ENCODE measurements at regions not wholly inside any gene's neighbourhood (a gene's known extent, or its start where the extent isn't known, plus 50 kb on each side); places are given as distances from the start of the nearest gene placed in this dataset.
A peak's percentile ranks its signal among the peaks of the same experiment; 100 is the strongest.
"Not testable (repeated sequence)": the region's sequence is repeated elsewhere in the genome, so short reads cannot be mapped to it uniquely, and the experiment has no call there.

DNA sequence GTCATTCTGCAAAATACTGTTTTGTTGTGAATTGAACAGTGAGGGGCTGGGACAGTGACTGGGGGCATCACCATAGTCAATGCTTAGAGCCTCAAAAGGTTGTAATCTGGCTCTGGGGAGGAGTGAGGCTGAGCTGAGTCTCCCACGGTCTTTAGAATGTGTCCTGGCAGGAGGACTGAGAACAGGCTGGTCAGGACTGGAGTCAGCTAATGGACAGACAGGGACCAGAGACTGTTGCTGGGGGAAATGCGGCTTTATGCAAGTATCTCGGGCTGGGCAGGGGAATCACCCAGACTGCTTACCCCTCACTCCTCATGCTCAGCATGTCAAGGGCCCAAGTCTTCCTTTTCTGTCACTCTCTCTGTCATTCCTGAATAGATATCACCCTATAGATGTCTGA, 346.5 kb downstream of the TYW1 start:
- no peaks in the 10 kb centered on the region for H3K4me1 Mint-ChIP-seq (ENCODE audit: low read depth)
- ATAC-seq (replicated peaks in 1 of 2), result no peak
- no peak overlapping the region for H3K27ac Mint-ChIP-seq
- H3K36me3 Mint-ChIP-seq (ENCODE audit: insufficient read depth in 2 of 2), result peaks cover 0 to 7% of the 10 kb centered on the region in 2 donors
- H3K4me3 Mint-ChIP-seq, result no peak overlapping the region
- H3K27me3 Mint-ChIP-seq (ENCODE audit: low read depth), result no peaks in the 10 kb centered on the region
- peaks cover 0 to 2% of the 10 kb centered on the region in 2 donors for H3K9me3 Mint-ChIP-seq
- DNase-seq, result no peak

- ATAC-seq (replicated peaks in 1 of 2) (no peak), DNase-seq (no peak)
- Mint-ChIP-seq H3K27ac (no peak overlapping the region), H3K9me3 (peaks cover 0 to 2% of the 10 kb centered on the region in 2 donors), H3K36me3 (ENCODE audit: insufficient read depth in 2 of 2) (peaks cover 0 to 7% of the 10 kb centered on the region in 2 donors), H3K27me3 (ENCODE audit: low read depth) (no peaks in the 10 kb centered on the region), H3K4me1 (ENCODE audit: low read depth) (no peaks in the 10 kb centered on the region), H3K4me3 (no peak overlapping the region)
Observed at GRCh38 chr7:67343572-67343971, 346.9 kb downstream of the TYW1 start.

- Mint-ChIP-seq H3K36me3 (ENCODE audit: insufficient read depth in 2 of 2) (peaks cover 0 to 7% of the 10 kb centered on the region in 2 donors), H3K4me3 (no peak overlapping the region), H3K4me1 (ENCODE audit: low read depth) (no peaks in the 10 kb centered on the region), H3K9me3 (peaks cover 0 to 2% of the 10 kb centered on the region in 2 donors), H3K27ac (no peak overlapping the region), H3K27me3 (ENCODE audit: low read depth) (no peaks in the 10 kb centered on the region)
- DNase-seq, result no peak
- ATAC-seq (replicated peaks in 1 of 2), result no peak
Observed at GRCh38 chr7:67344481-67345193, 348.0 kb downstream of the TYW1 start.

GRCh38 chr7:67346126-67346525, 349.5 kb downstream of the TYW1 start:
- peaks cover 0 to 7% of the 10 kb centered on the region in 2 donors for H3K36me3 Mint-ChIP-seq (ENCODE audit: insufficient read depth in 2 of 2)
- no peaks in the 10 kb centered on the region for H3K27me3 Mint-ChIP-seq (ENCODE audit: low read depth)
- ATAC-seq (replicated peaks in 1 of 2) (no peak), DNase-seq (no peak)
- H3K9me3 Mint-ChIP-seq, result peaks cover 0 to 2% of the 10 kb centered on the region in 2 donors
- H3K27ac Mint-ChIP-seq, result no peak overlapping the region
- no peak overlapping the region for H3K4me3 Mint-ChIP-seq
- H3K4me1 Mint-ChIP-seq (ENCODE audit: low read depth), result no peaks in the 10 kb centered on the region

DNA sequence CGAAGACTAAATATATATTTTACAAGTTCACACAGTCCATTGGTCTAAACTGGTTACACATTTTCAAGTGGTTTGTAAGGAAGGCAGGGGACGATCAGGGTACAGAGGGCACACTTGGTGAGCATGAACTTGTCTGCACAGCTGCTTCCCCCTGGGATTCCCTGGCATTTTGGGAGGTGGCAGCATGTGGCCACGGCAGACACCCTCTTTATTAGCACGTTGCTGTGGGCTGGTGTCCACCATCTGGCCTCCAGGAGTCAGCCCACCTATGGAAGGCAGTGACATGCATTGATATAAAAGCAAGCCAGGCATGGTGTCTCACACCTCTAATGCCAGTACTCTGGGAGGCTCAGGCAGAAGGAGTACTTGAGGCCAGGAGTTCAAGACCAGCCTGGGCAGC, 350.2 kb downstream of the TYW1 start:
- Mint-ChIP-seq H3K36me3 (ENCODE audit: insufficient read depth in 2 of 2) (peaks cover 0 to 7% of the 10 kb centered on the region in 2 donors), H3K27ac (no peak overlapping the region), H3K27me3 (ENCODE audit: low read depth) (no peaks in the 10 kb centered on the region), H3K4me1 (ENCODE audit: low read depth) (no peaks in the 10 kb centered on the region), H3K9me3 (peaks cover 0 to 2% of the 10 kb centered on the region in 2 donors), H3K4me3 (no peak overlapping the region)
- DNase-seq, result no peak
- no peak for ATAC-seq (replicated peaks in 1 of 2)

GRCh38 chr7:67348171-67348570, 351.5 kb downstream of the TYW1 start:
- ATAC-seq (replicated peaks in 1 of 2), result no peak
- Mint-ChIP-seq H3K36me3 (ENCODE audit: insufficient read depth in 2 of 2) (peaks cover 0 to 5% of the 10 kb centered on the region in 2 donors), H3K4me1 (ENCODE audit: low read depth) (no peaks in the 10 kb centered on the region), H3K4me3 (no peak overlapping the region), H3K27ac (no peak overlapping the region), H3K9me3 (peaks cover 0 to 2% of the 10 kb centered on the region in 2 donors), H3K27me3 (ENCODE audit: low read depth) (no peaks in the 10 kb centered on the region)
- no peak for DNase-seq

DNA sequence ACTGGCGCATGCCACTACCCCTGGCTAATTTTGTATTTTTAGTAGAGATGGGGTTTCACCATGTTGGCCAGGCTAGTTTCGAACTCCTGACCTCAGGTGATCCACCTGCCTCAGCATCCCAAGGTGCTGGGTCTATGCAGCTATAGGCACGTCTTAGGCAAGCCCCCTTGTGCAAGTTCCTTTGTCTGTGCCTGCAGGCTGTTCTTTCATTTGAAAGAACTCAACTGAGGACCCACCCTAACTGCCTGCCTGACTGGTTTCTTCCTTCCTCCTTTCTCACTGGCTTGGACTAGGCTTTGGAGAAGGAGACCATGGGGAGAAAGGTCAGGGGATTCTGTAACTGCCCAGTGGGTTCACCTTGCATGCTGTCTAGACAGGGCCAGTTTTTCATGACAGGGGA, 361.0 kb downstream of the TYW1 start:
- H3K4me1 Mint-ChIP-seq (ENCODE audit: low read depth), result not testable (repeated sequence)

DNA sequence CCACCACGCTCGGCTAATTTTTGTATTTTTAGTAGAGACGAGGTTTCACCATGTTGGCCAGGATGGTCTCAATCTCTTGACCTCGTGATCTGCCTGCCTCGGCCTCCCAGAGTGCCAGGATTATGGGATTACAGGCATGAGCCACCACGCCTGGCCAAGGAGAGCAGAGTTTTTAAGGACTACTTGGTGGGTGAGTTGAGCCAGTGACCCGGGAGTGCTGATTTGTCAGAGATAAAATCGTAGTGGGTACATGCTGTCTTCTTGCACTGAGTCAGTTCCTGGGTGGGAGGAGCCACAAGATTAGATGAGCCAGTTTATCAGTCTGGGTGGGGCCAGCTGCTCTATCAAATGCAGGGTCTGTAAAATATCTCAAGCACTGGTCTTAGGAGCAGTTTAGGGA, 361.7 kb downstream of the TYW1 start:
- H3K9me3 Mint-ChIP-seq, result not testable (repeated sequence)

More for the DNA sequence above, 361.0 kb downstream of the TYW1 start:
- not testable (repeated sequence) for H3K27me3 Mint-ChIP-seq (ENCODE audit: low read depth); H3K36me3 Mint-ChIP-seq (ENCODE audit: insufficient read depth in 2 of 2); H3K4me3 Mint-ChIP-seq; H3K27ac Mint-ChIP-seq; ATAC-seq (replicated peaks in 1 of 2); DNase-seq; H3K9me3 Mint-ChIP-seq

DNA sequence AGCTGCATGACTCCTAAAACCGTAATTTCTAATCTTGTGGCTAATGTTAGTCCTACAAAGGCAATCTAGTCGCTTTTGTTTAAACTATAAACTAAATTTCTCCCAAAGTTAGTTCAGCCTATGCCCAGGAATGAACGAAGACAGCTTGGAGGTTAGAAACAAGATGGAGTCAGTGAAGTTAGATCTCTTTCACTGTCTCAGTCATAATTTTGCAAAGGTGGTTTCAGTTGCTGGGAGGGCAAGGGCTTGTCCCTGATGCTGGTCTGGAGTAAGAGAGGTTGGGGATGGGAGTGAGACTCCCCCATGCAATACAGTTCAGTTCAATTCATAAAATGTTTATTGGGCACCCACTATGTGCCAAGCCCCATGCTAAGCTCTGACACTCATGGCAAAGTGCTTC, 362.1 kb downstream of the TYW1 start:
- ATAC-seq (replicated peaks in 1 of 2); H3K27ac Mint-ChIP-seq; H3K27me3 Mint-ChIP-seq (ENCODE audit: low read depth); DNase-seq; H3K4me1 Mint-ChIP-seq (ENCODE audit: low read depth); H3K9me3 Mint-ChIP-seq; H3K4me3 Mint-ChIP-seq; H3K36me3 Mint-ChIP-seq (ENCODE audit: insufficient read depth in 2 of 2): not testable (repeated sequence)

More for the DNA sequence above, 361.7 kb downstream of the TYW1 start:
- not testable (repeated sequence) for DNase-seq; H3K27ac Mint-ChIP-seq; ATAC-seq (replicated peaks in 1 of 2); H3K4me3 Mint-ChIP-seq; H3K4me1 Mint-ChIP-seq (ENCODE audit: low read depth); H3K27me3 Mint-ChIP-seq (ENCODE audit: low read depth); H3K36me3 Mint-ChIP-seq (ENCODE audit: insufficient read depth in 2 of 2)

- DNase-seq, result no peak
- Mint-ChIP-seq H3K9me3 (peaks cover 2 to 3% of the 10 kb centered on the region in 2 donors), H3K27ac (no peak overlapping the region)
Observed at GRCh38 chr7:67359900-67360299, 363.3 kb downstream of the TYW1 start.

DNA sequence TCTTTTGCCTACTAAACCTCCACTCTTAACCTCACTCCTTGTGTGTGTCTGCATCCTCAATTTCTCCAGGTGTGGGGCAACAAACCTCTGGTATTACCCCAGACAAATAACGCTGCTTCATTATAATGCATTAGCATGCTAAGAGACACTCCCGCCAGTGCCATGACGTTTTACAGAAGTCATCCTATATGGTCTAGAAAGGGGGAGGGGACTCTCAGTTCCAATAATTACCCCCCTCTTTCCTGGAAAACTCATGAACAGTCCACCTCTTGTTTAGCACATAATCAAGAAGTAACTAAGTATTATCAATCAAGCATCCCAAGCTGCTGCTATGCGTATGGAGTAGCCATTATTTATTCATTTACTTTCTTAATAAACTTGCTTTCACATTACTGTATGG, 364.5 kb downstream of the TYW1 start:
- ATAC-seq (replicated peaks in 1 of 2) (no peak), DNase-seq (no peak)
- H3K27me3 Mint-ChIP-seq (ENCODE audit: low read depth), result no peaks in the 10 kb centered on the region
- no peaks in the 10 kb centered on the region for H3K4me1 Mint-ChIP-seq (ENCODE audit: low read depth)
- no peak overlapping the region for H3K4me3 Mint-ChIP-seq
- H3K36me3 Mint-ChIP-seq (ENCODE audit: insufficient read depth in 2 of 2), result peaks cover 2 to 5% of the 10 kb centered on the region in 2 donors
- H3K9me3 Mint-ChIP-seq, result peaks cover 2 to 3% of the 10 kb centered on the region in 2 donors
- H3K27ac Mint-ChIP-seq, result no peak overlapping the region

More at GRCh38 chr7:67359900-67360299, 363.3 kb downstream of the TYW1 start:
- ATAC-seq (replicated peaks in 1 of 2), result no peak
- Mint-ChIP-seq H3K36me3 (ENCODE audit: insufficient read depth in 2 of 2) (peaks cover 2 to 5% of the 10 kb centered on the region in 2 donors), H3K27me3 (ENCODE audit: low read depth) (no peaks in the 10 kb centered on the region), H3K4me3 (no peak overlapping the region), H3K4me1 (ENCODE audit: low read depth) (no peaks in the 10 kb centered on the region)

DNA sequence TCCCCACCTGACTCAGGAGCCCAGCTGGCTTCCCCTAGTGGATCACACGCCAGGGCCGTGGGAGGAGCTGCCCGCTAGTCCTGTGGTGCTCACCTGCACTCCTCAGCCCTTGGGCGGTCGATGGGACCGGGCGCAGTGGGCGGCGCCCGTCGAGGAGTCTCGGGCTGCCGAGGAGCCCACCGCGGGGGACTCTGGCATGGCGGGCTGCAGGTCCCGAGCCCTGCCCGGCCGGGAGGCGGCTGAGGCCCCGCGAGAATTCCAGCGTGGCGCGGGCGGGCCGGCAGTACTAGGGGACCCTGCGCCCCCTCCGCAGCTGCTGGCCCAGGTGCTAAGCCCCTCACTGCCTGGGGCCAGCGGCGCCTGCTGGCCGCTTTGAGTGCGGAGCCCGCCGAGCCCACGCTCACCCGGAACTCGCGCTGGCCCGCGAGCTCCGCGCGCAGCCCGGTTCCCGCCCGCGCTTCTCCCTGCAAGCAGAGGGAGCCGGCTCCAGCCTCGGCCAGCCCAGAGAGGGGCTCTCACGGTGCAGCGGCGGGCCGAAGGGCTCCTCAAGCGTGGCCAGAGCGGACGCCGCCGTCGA, 367.9 kb downstream of the TYW1 start:
- Mint-ChIP-seq H3K36me3 (ENCODE audit: insufficient read depth in 2 of 2) (no peaks in the 10 kb centered on the region), H3K4me3 (no peak overlapping the region), H3K27ac (no peak overlapping the region), H3K27me3 (ENCODE audit: low read depth) (peaks cover 6% of the 10 kb centered on the region), H3K9me3 (peaks cover 0 to 3% of the 10 kb centered on the region in 2 donors), H3K4me1 (ENCODE audit: low read depth) (no peaks in the 10 kb centered on the region)
- DNase-seq (no peak), ATAC-seq (replicated peaks in 1 of 2) (no peak)

DNA sequence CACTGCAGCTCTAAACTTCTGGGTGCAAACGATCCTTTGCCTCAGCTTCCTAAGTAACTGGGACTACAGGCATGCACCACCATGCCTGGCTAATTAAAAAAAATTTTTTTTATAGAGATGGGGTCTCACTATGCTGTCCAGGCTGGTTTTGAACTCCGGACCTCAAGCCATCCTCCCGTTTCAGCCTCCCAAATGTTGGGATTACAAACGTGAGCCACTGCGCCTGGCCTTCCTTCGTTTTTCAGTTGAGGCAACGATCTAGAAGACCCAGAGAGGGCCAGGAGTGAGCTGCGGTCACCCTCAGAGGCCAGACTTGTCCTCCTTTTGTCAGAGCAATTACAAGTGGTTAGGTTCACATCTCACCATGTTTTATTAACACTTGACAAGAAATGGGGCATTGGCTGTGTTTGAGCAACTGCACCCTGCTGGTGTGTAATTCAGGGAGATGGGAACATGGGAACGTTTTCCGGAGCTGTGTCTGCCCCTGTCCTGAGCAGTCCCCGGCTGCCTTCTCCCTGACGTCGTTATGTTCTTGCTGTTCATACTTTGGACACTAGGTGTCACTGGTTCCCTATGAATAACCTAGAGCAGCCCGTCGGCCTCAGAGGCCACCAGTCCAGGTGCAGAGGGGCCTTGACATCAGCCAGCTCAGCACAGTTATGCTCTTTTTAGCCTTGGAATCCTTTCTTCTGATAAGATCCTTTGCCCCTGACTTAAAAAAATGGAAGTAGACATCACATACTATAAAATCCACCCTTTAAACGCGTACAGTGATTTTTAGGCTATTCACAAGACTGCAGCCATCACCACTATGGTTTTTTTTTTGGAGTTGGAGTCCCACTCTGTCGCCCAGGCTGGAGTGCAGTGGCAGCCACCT, 375.0 kb downstream of the TYW1 start:
- ATAC-seq (replicated peaks in 1 of 2), result peak; percentile 72 to 80
- peak; percentile 43 to 67 for DNase-seq
- peaks cover 3 to 8% of the 10 kb centered on the region in 2 donors for H3K9me3 Mint-ChIP-seq
- H3K27me3 Mint-ChIP-seq (ENCODE audit: low read depth), result peaks cover 12% of the 10 kb centered on the region
- H3K4me3 Mint-ChIP-seq, result no peak overlapping the region
- no peak overlapping the region for H3K27ac Mint-ChIP-seq
- peaks cover 0 to 5% of the 10 kb centered on the region in 2 donors for H3K36me3 Mint-ChIP-seq (ENCODE audit: insufficient read depth in 2 of 2)
- H3K4me1 Mint-ChIP-seq (ENCODE audit: low read depth), result no peaks in the 10 kb centered on the region

Data from activated T-cell treated with anti-CD3 and anti-CD28 coated beads, Interleukin-2, amount 50 U/mL, for 72 hours (primary cell).